ENCODE measurements at regions not wholly inside any gene's neighbourhood (a gene's known extent, or its start where the extent isn't known, plus 50 kb on each side); places are given as distances from the start of the nearest gene placed in this dataset.
"Not testable (repeated sequence)": the region's sequence is repeated elsewhere in the genome, so short reads cannot be mapped to it uniquely, and the experiment has no call there.

DNA sequence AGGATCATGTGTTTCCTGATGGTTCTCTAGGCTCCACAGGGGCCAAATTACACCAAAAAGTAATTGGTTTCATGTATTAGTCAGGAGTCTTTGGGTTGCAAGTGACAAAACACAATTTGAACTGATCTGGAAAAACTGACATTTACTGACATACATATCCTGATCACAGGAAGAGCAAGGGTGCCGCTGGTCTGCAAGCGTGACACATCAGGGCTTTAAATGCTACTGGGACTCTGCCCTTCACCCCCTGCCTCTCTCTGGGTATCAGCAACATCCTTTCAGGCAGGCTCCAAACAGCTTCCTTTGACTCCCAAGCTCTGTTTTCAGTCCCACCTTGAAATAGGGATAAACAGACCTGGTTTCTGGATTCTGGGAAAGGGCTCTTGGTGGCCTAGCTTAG, 197.5 kb downstream of the PALM2AKAP2 start:
- DNase-seq: no peak

DNA sequence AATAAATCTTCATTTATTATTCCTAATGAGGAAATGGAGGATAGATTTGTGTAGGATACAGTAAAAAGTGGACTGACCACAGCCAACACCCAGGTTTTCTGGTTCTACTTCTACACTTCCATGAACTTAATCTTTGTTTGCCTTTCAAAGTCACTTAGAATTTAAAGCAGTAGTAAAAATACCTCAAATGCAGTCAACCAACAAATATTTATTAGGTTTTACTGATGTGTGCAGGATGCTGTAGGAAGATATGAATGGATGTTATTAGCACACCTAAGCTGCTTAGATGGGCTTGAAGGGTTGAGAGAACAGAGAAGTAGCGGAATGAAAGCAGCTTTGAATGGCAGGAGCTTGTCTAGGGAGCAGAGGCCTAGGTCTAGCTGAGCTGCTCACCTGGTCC, 201.1 kb downstream of the PALM2AKAP2 start:
- no peak for DNase-seq

DNA sequence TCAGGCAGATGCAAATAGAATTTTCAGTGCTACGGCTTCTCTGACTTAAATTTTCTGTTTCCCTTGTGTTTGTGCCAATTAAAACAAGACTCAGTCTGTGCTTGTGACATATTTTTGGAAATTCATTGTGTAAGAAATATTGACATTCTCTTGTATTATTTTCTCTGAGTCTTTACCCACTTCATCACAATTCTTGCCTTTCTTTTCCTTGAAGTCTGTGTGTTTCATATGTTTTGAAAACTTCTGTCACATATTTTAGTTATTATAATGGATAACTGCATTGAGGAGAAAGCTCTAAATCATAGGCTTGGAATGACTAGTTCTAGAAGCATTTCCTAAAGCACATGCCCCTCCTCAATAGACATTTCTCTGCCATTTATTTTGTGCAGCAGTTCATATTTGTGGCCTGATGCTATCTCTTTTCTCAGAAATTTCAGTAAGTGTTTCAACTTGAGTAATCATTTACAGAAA, 206.6 kb downstream of the PALM2AKAP2 start:
- DNase-seq: no peak

DNA sequence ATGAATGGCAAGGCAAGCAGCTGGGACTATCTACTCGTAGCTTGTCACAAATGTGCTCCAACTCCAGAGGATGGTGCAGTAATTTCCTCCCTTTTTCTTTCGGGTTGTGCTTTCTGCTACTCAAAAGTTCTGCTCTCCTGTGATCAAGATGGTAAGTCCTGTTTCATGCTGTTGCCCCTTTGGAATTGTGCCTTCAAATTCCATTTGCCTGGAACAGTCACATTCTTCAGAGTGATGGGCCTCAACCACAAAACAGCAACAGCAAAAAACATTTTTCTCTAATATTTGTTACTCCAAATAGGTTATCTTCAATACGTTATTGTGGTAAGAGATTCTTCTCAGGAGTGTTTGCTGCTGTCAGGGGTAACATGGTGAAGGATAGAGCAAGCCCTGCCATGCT, 209.3 kb downstream of the PALM2AKAP2 start:
- no peak for DNase-seq

DNA sequence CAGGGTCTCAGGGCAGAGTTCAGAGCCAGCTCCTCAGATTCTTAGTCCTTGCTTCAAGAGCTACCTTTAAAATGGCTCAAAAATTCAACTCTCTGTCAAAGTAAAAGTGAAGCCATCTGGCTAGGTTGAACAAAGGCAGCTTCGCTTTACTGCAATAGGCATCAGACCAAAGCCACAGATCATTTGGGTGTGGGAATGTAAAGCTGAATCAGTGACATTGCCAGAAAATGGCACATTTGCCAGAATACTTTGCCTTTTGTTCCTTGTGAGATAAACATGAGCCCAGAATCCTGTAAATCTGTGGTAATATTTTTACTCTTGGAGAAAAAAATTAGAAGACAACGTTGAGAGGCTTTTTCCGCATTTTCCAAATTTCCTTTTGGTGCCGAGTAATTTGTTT, 210.5 kb downstream of the PALM2AKAP2 start:
- DNase-seq: no peak

DNA sequence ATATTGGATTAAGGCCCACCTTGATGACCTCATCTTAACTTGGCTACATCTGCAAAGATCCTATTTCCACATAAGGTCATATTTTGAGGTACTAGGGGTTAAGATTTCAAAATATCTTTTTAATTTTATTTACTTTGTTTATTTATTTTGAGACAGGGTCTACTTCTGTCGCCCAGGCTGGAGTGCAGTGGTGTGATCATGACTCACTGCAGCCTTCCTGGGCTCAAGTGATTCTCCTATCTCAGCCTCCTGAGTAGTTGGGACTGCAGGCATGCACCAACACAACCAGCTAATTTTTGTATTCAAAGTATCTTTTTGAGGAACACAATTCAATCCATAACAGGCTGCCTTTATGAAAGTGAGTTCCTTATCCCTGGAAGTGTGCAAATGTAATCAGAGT, 212.3 kb downstream of the PALM2AKAP2 start:
- no peak for DNase-seq

DNA sequence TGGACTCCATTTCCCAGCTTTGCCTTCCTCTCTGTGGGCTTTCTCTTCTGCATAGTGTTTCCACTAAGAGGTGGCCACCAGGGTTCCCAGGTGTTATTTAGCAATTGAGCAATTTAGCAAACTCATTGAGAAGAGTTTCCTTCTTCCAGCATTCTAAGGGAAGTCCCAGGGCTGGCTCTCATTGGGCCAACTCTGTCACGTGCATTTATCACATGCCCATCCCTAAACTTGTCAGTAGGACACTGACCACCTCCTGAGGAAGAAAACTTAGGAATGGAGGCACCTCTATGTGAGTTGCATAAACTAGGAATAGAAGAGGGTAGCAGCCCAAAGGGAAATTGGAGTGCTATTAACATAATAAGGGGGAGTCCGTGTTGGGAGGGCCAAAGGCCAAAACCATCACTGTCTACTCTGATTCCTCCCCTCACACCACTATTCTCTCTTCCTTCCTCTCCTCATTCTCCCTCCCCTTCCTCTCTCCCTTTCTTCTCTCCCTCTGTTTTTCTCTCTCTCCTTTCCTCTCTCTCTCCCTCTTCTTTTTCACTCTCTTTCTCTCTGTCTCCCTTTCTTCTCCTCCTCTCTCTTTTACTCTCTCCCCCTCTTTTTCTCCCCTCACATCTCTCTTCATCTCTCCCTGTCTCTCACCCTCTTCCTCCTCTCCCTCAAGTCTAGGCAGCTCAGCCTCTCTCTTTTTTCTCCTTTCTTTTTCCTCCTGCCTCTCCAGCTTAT, 213.4 kb downstream of the PALM2AKAP2 start:
- DNase-seq: no peak

DNA sequence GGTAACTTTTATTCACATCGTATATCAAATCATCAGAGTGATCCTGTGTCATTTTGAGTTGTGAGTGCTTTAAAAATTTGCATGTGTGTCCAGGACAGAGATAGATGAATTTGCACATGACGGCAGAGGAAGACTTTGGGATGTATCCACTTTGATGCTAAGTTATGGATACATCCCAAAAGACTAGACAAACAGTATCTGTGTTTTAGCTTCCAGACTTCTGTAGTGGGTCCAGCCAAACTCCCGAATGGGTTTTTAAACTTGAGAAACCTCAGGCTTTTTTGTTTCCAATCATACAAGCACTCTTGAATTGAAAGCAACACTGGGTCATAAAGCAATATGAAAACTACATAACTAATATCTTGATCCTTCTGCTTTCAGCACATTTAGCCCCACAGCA, 213.8 kb downstream of the C9orf152 start:
- DNase-seq: no peak

DNA sequence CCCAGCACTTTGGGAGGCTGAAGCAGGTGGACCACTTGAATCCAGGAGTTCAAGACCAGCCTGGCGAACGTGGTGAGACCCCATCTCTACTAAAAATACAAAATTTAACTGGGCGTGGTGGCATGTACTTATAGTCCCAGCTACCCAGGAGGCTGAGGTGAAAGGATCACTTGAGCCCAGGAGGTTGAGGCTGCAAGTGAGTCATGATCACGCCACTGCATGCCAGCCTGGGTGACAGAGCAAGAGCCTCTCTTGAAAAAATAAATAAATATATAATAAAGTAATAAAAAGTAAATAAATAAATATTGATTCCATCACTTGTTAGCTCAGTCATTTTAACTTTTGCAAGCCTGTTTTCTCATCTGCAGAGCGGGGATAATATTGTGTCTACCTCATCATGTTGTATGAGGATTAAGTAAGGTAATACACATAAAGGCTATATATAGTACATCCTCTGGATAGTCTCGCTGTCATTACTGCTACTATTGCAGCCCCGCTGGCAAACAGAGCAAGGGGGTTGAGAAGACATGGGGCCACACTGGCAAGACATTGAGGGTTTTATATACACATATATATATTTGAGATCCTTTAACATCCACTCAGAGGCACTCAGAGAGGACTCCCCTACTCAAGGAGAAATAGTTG, 210.9 kb downstream of the C9orf152 start:
- DNase-seq: no peak

DNA sequence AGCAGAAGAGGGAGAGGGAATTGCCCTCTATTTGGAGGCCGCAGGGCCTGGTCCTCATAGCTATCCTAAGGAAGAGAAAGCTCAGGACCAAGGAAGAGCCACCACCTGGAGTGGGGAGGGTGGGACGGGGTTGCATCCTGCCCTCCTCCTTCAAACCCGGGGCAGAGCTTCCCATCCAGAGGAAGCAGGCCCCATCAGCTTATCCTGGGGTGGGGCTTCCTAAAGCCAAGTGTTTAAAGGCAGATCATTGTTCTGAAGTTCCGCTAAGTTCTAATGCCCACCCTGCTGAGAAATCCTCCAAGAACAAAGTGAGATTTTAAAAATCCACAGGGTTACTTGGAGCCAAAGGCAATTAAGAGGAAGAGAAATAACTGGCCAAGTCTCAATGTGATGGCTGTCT, 210.3 kb downstream of the C9orf152 start:
- no peak for DNase-seq

DNA sequence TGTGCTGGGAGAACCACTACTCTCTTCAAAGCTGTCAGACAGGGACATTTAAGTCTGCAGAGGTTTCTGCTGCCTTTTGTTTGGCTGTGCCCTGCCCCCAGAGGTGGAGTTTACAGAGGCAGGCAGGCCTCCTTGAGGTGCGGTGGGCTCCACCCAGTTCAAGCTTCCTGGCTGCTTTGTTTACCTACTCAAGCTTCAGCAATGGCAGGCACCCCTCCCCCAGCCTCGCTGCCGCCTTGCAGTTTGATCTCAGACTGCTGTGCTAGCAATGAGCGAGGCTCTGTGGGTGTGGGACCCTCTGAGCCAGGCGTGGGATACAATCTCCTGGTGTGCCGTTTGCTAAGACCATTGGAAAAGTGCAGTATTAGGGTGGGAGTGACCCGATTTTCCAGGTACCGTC, 202.4 kb downstream of the C9orf152 start:
- DNase-seq: not testable (repeated sequence)

DNA sequence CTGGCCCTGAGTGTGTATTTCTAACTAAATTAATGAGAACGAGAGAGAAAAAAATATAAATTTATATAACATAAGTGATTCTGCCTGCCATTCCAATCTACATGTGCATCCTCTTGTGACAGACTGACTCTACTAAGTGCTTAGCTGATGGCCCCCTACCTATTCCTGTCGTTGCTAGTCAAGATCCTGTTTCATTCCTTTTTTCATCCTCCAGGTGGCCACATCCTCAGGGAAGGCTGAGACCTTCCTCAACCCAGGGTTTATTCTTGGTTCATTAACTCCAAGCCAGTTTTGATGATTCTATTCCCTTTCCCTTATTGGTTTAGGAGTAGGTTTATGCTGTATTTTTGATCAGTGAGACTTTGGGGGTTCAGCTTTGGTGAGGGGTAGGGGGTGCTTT, 201.3 kb downstream of the C9orf152 start:
- DNase-seq: no peak

DNA sequence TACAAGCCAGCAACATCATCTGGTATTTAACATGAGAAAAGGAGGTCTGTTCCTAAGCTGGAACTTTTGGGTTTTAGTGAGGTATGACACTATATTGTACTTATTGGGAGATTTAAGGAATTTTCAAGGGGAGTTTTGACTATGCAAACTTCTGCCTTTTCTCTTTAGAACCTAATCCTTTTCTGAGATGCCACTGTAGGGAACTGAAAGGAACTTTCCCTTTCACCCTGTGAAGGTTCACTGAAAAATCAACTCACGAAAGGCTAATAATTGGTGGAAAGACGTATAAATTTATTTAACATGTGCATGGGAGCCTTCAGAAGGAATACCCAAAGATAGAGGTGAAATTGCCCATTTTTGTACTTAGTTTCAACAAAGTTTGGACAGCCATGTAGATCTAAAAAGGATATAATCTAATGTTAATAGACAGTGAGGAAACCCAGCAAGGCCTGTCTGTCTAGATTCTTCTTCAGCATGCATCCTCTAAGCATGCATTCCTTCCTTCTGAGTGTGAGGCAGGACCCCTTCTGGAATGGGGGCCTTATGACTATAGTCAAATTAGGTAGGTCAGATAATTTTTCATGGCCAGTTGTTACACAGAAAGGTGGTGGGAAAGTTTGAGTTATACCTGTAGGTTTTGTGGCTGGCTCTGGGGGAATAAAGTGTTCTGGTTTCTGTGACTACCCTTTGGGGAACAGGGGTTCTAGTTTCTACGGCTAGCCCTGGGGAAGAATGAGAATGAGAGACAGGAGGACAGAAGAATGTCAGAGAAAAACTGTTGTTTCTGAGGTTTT, 200.3 kb downstream of the C9orf152 start:
- no peak for DNase-seq

DNA sequence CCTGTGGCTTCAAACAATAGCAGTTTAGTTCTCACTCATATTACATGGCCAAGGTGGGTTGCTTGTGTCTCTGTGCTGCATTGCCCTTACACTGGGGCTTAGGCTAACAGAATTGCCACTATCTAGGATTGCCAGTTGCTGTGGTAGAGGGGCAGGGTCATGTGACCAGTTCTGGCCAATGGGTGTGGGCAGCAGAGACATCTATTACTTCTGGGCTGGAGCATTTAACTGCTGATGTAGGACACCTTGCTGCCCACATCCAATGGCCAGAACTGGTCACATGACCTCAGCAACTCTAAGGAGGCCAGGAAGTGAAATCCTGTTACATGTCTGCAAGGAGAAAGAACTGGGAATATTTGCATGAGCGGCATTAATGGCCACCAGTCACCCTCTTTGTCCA, 199.3 kb downstream of the C9orf152 start:
- DNase-seq: no peak

DNA sequence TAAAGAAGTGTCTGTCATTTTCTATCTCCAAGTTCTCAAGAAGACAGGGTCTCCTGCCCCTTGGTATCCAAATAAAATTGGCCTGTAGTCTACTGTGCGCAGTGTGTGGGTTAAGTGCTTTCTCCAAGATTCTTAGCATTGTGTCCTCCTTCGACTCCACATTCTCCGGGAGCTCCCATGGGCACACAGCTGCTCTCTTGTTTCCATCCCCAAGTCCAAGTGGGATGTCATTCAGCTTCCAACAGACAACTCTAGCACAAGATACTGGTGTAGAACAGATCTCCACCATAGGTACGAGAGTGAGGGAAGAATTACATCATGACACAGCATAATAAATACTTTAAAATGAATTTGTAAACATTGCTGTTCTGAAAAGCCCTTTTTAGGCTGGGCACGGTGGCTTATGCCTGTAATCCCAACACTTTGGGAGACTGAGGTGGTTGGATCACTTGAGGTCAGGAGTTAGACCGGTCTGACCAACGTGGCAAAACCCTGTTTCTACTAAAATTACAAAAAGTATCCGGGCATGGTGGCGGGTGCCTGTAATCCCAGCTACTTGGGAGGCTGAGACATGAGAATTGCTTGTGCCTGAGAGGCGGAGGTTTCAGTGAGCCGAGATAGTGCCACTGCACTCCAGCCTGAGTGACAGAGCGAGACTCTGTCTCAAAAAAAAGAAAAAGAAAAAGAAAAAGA, 196.2 kb downstream of the C9orf152 start:
- DNase-seq: no peak

DNA sequence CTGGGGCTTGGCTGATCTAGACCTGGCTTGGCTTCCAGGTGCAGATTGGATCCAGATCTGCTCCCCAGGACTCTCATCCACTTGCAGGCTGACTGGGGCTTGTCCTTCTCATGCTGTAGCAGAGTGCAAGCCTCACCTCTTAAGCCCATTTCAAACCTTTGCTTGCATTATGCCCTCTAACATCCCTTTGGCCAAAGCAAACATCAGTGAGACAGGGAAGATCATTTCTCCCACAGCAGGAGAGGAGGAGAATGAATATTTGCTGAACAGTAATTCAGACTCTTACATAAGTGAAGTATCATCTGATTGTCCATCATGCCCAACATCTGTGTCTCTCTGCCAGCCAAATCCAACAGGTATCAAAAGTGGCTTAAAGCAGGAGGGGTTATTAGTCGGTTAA, 194.9 kb downstream of the C9orf152 start:
- DNase-seq: no peak

DNA sequence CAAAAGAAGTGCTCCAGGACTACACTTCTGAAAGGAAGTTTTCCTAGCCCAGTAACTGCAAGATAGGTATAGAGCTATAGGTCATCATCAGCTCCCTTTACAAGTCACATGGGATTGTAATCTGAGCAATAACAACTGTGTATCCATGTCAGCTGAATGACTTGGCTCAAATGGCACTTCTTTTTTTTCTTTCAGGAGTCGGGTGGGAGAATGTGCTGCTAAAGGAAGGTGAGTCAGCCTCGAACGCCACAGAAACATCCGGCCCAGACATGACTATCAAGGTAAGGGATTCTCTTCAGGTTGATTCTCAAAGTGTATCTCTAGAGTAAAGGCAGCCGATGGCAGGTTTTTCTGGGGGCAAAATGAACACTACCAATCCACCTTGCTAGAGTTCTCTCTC, 192.2 kb downstream of the C9orf152 start:
- DNase-seq: no peak

DNA sequence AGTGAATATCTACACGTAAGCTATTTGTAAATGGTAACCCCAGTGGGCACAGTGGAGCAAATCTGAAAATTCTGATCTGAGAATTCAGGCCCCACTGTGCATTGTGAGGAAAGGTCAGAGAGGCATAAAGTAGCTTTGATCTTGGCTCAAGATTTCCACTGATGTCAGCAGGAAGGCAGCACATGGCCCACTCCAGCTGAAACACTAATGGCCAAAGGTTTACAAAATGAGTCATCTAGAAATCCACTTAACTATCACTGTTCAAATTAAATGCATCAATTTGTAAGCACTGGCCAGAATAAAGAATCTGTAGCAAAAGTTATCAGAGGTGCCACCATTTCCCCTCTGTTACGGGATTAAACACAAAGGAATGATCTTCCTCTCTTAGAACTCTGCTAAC, 191.6 kb downstream of the C9orf152 start:
- no peak for DNase-seq

DNA sequence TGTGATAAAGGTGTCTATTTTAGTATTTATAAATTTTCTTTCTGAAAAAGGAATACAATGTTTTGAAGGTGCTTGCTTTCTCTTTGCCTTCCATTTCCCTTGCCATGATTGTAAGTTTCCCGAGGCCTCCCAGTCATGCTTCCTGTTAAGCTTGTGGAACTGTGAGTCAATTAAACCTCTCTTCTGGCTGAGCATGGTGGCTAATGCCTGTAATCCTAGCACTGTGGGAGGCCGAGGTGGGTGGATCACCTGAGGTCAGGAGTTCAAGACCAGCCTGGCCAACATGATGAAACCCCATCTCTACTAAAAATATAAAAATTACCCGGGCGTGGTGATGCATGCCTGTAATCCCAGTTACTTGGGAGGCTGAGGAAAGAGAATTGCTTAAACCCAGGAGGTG, 187.7 kb downstream of the C9orf152 start:
- DNase-seq: not testable (repeated sequence)

DNA sequence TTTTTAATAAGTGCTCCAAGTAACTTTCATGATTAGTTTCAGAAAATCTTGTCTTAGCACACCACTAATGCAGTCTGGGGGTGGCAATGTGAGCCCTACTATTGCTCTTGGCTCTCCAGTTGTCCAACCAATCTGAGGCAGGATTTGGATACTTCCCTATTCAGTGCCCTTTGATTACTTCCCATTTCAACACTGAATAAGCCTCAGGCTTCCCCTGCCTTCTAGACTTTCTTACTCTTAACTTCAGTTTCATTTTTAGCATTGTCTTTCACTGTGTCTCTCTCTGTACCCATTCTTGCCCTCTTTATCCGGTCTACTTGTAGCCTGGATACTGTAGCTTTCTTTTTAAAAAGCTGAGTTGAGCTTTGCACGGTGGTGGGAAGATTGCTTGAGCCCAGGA, 186.1 kb downstream of the C9orf152 start:
- no peak for DNase-seq

DNA sequence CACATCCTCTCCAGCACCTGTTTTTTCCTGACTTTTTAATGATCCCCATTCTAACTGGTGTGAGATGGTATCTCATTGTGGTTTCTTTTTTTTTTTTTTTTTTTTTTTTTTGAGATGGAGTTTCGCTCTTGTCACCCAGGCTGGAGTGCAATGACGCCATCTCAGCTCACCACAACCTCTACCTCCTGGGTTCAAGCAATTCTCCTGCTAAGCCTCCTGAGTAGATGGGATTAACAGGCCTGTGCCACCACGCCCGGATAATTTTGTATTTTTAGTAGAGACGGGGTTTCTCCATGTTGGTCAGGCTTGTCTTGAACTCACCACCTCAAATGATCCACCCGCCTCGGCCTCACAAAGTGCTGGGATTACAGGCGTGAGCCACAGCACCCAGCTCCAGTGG, 184.7 kb downstream of the C9orf152 start:
- not testable (repeated sequence) for DNase-seq

DNA sequence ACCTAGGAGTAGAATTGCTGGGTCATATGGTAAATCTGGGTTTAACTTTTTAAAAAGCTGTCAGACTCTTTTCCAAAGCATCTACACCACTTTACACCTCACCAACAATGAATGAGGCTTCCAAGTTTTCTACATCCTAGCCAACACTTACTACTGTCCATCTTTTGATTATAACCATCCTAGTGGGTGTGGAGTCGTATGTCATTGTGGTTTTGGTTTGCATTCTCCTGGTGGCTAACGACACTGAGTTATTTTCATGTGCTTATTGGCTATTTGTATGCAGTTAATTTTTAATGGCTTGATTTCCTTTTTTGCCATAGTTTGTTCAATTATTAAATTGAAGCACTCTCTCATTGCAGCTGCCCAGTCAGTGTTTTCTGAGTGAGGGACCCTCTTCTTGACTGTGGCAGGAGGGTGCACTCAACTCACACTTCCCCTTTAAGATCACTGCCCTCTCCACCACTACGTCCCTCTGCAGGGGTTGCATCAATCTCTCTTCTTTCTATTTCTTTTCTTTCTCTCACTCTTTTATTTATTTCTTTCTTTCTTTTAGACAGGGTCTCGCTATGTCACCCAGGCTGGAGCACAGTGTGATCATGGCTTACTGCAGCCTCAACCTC, 182.3 kb downstream of the C9orf152 start:
- no peak for DNase-seq
